Stimulated activated naive B cell treated with anti-CD40 and anti-IgM and Interleukin-4, amounts not matched to agents 10 μg/mL and 1 μg/mL and 100 μg/mL, for 72 hours (primary cell): ENCODE measurements at regions not wholly inside any gene's neighbourhood (a gene's known extent, or its start where the extent isn't known, plus 50 kb on each side); places are given as distances from the start of the nearest gene placed in this dataset.

Experiments
- ATAC-seq, 2 donors: fragments of 150-1000 bp; cut with Tn5 transposase; replicated peaks; 2 replicates each; pipeline ENCODE4 v1.10.0; 2021; ENCODE audit warnings: moderate library complexity in 1 of 2
- DNase-seq: peaks from one replicate; pipeline ENCODE4 v3.0.0; 2021
- H3K27ac Mint-ChIP-seq: one replicate; pipeline ENCODE4 v1.8.0; 2022; ENCODE audit warnings: mild to moderate bottlenecking, mixed read lengths
- H3K27me3 Mint-ChIP-seq, 2 donors: one replicate each; pipeline ENCODE4 v1.8.0; 2022; ENCODE audit warnings: mixed read lengths in 2 of 2
- H3K36me3 Mint-ChIP-seq, 2 donors: one replicate each; pipeline ENCODE4 v1.8.0; 2022; ENCODE audit warnings: mixed read lengths in 2 of 2, mild to moderate bottlenecking in 1 of 2
- H3K4me1 Mint-ChIP-seq, 2 donors: one replicate each; pipeline ENCODE4 v1.8.0; 2022; ENCODE audit warnings: mixed read lengths in 2 of 2, mild to moderate bottlenecking in 1 of 2
- H3K4me3 Mint-ChIP-seq, 2 donors: one replicate each; pipeline ENCODE4 v1.8.0; 2022; ENCODE audit warnings: mild to moderate bottlenecking in 2 of 2, mixed read lengths in 2 of 2, moderate library complexity in 1 of 2
- H3K9me3 Mint-ChIP-seq, 2 donors: one replicate each; pipeline ENCODE4 v1.8.0; 2022; ENCODE audit warnings: mixed read lengths in 2 of 2, mild to moderate bottlenecking in 1 of 2

DNA sequence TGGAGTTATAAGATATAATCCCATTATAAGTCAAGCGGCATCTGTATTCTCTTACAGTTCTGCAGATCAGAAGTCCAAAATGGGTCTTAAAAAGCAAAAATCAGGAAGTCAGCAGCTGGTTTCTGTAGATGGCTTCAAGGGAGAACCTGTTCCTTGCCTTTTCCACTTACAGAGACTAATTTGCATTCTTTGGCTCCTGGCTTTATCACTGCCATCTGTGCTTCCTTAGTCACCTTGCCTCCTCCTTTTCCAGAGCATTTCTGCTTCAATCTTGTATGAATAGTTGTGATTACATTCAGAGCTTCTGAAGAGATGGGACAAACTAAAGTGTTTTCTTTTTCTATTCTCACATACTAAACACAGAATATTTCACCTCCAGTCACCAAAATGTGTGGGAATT lies 647.3 kb upstream of the GRAMD2B start:
- Mint-ChIP-seq H3K27me3 (peaks cover 4 to 13% of the 10 kb centered on the region in 2 donors), H3K4me1 (no peaks in the 10 kb centered on the region), H3K27ac (no peak overlapping the region), H3K4me3 (no peak overlapping the region), H3K36me3 (no peaks in the 10 kb centered on the region), H3K9me3 (no peaks in the 10 kb centered on the region)
- DNase-seq (no peak), ATAC-seq (no peak)

DNA sequence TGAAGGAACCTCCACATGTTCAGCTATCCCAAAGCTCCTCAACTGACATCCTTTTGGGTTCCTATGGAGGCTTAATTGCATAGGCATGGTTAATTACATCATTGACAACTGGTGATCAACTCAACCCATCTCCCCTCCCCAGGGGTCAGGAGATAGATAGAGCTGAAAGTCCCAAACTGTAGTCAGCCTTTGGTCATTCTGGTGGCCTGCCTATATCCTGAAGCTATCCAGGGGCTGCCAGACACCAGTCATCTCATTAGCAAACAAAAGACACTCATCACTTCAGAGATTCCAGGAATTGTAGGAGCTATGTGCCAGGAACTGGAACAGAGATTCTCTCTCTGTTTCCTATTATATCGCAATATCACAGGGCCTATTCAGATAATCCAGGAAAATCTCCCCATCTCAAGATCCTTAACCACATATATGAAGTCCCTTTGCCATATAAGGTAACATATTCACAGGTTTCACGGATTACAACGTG lies 646.5 kb upstream of the GRAMD2B start:
- Mint-ChIP-seq H3K9me3 (no peaks in the 10 kb centered on the region), H3K4me1 (no peaks in the 10 kb centered on the region)

DNA sequence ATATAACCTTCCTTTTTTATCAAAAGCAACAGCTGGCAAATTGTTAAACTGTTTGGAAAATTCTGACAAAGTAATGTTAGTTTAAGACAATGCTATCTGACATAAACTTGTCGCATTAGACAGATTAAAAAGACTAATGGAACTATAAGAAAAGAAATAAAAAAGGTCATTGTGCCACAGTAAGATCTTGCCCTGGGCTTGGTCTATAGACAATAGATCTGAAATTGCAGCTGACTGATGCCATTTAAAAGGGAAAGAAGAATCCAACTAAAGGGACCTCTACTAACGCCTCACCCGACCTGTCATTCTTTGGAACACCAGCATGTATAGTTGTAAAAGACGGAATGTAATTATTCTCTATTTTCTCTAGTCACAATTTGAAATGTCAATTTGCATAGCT lies 644.4 kb upstream of the GRAMD2B start:
- H3K27ac Mint-ChIP-seq, result no peak overlapping the region
- no peaks in the 10 kb centered on the region for H3K36me3 Mint-ChIP-seq
- H3K4me3 Mint-ChIP-seq, result no peak overlapping the region
- H3K9me3 Mint-ChIP-seq, result no peaks in the 10 kb centered on the region
- DNase-seq (no peak), ATAC-seq (no peak)
- H3K4me1 Mint-ChIP-seq, result no peaks in the 10 kb centered on the region
- H3K27me3 Mint-ChIP-seq, result peaks cover 0 to 6% of the 10 kb centered on the region in 2 donors

More for the DNA sequence above, 646.5 kb upstream of the GRAMD2B start:
- DNase-seq, result no peak
- H3K36me3 Mint-ChIP-seq, result no peaks in the 10 kb centered on the region
- H3K27me3 Mint-ChIP-seq, result peaks cover 4 to 6% of the 10 kb centered on the region in 2 donors
- no peak overlapping the region for H3K4me3 Mint-ChIP-seq
- no peak for ATAC-seq
- no peak overlapping the region for H3K27ac Mint-ChIP-seq

DNA sequence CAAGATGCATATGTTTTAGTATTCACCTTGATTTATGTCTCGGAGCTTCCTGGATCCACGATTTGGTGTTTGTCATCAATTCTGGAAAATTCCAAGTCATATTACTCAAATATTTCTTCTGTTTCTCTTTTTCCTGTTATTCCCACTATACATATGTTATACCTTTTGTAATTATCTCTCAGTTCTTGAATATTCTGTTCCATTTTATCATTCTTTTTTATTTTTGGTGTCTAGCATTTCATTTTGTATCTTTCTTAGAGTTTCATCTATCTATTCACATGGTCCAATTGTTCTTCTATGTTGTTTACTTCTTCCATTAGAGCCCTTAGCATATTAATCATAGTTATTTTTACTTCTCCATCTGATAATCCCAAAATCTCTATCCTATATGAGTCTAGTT lies 637.8 kb upstream of the GRAMD2B start:
- no peaks in the 10 kb centered on the region for H3K9me3 Mint-ChIP-seq
- no peaks in the 10 kb centered on the region for H3K4me1 Mint-ChIP-seq
- no peaks in the 10 kb centered on the region for H3K27me3 Mint-ChIP-seq
- DNase-seq (no peak), ATAC-seq (no peak)
- H3K4me3 Mint-ChIP-seq, result no peak overlapping the region
- H3K36me3 Mint-ChIP-seq, result no peaks in the 10 kb centered on the region
- no peak overlapping the region for H3K27ac Mint-ChIP-seq

DNA sequence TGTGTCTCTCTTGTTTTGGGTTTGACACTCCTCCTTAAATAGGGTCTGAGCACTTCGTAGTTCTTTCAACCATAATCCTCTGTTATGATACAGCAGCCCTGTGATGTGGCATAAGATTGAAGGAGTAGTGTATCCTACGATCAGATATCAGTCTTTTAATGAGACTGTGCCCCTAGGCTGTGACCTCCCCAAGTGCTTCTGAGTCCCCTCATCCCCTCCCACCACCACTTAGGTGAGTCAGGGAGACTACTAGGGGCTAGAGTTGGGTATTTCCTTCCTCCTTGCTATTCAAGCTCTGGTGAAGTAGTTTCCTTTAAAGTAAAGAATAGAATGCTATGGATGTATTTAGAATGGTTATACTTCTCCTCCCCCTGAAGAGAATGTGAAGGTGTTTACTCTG lies 637.2 kb upstream of the GRAMD2B start:
- Mint-ChIP-seq H3K27ac (no peak overlapping the region), H3K9me3 (no peaks in the 10 kb centered on the region), H3K4me3 (no peak overlapping the region), H3K36me3 (no peaks in the 10 kb centered on the region), H3K4me1 (no peaks in the 10 kb centered on the region), H3K27me3 (no peaks in the 10 kb centered on the region)
- ATAC-seq (no peak), DNase-seq (no peak)

DNA sequence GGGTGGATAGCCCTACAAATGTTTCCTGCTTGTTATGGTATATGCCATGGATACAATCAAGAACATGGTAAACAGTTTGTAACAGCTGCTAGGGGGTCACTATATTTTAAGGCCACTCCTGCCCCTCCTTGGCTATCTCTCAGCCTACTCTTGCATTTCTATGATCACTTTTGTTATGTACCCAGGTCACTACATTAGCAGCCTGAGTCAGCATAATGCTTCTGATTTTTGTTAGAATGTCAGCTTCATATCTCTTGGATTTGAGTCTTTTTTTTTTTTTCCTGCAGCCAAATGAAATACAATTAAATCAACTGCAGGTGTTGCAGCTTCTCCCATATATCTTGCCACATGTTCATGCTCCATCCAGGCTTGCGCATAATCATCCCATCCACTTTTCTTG lies 629.7 kb upstream of the GRAMD2B start:
- DNase-seq (no peak), ATAC-seq (no peak)
- no peaks in the 10 kb centered on the region for H3K36me3 Mint-ChIP-seq
- no peaks in the 10 kb centered on the region for H3K27me3 Mint-ChIP-seq
- no peak overlapping the region for H3K27ac Mint-ChIP-seq
- H3K4me1 Mint-ChIP-seq, result no peaks in the 10 kb centered on the region
- H3K4me3 Mint-ChIP-seq, result no peak overlapping the region
- peaks cover 0 to 4% of the 10 kb centered on the region in 2 donors for H3K9me3 Mint-ChIP-seq

DNA sequence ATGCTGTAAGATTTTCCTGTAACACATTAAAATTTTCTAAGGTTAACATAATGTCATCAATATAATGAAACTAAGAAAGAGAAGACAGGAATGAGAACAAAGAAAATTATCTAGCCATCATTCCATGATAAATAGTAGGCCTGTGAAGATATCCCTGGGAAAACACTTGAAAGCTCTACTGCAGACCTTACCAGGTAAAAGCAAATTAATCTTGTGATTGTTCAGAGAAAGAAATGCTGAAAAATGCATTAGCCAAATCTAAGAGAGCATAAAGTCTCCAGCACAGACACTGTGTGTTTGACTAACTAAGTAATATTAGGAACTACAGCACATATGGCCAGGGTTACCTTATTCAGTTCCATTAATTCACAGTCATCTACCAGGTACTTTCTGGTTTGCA lies 628.3 kb upstream of the GRAMD2B start:
- H3K9me3 Mint-ChIP-seq, result peaks cover 2 to 4% of the 10 kb centered on the region in 2 donors
- no peaks in the 10 kb centered on the region for H3K4me1 Mint-ChIP-seq
- H3K27me3 Mint-ChIP-seq, result peaks cover 0 to 5% of the 10 kb centered on the region in 2 donors
- no peak for ATAC-seq
- no peak overlapping the region for H3K27ac Mint-ChIP-seq
- H3K4me3 Mint-ChIP-seq, result no peak overlapping the region
- no peaks in the 10 kb centered on the region for H3K36me3 Mint-ChIP-seq
- no peak for DNase-seq

DNA sequence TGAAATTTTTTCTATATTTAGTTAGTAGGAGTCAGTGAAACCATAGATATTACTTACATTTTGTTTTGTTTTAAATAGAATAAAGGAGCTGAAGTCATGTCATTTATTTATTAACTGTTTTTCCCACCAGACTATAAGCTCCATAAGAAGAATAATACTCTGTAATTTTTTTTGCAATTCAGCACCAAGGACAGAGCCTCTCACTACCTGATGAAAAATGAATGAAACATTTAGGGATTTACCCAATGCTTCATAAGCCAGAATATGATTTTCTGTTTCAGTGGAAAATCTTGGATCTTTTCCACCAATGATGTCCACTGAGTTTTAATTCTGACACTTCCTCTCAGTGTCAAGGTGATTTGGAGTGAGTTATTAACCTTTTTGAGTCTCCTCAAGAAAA lies 624.9 kb upstream of the GRAMD2B start:
- H3K27ac Mint-ChIP-seq, result no peak overlapping the region

DNA sequence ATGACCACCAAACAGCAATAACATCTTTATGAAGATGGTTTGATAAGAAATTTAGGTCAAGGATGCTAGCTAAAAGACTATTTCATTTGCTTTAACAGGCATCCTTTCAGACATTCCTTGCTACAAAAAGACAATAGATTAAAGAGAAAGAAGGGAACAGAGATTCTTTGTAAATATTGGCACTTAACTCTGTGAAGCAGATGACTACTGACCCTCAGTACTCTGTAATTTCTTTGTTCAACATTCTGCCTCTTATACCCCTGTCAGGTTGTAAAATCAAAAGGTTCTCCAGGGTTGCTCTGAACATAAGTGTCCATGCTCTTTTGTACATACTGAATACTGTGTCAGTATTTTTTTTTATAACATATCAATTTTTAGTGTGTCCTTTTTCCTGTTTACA lies 610.6 kb upstream of the GRAMD2B start:
- no peaks in the 10 kb centered on the region for H3K4me1 Mint-ChIP-seq
- no peaks in the 10 kb centered on the region for H3K36me3 Mint-ChIP-seq
- H3K27me3 Mint-ChIP-seq, result no peaks in the 10 kb centered on the region
- ATAC-seq (no peak), DNase-seq (no peak)
- H3K4me3 Mint-ChIP-seq, result no peak overlapping the region
- no peaks in the 10 kb centered on the region for H3K9me3 Mint-ChIP-seq
- no peak overlapping the region for H3K27ac Mint-ChIP-seq

More for the DNA sequence above, 624.9 kb upstream of the GRAMD2B start:
- H3K27me3 Mint-ChIP-seq, result peaks cover 0 to 5% of the 10 kb centered on the region in 2 donors
- ATAC-seq (no peak), DNase-seq (no peak)
- H3K36me3 Mint-ChIP-seq, result no peaks in the 10 kb centered on the region
- peaks cover 2 to 4% of the 10 kb centered on the region in 2 donors for H3K9me3 Mint-ChIP-seq
- H3K4me1 Mint-ChIP-seq, result no peaks in the 10 kb centered on the region
- no peak overlapping the region for H3K4me3 Mint-ChIP-seq

DNA sequence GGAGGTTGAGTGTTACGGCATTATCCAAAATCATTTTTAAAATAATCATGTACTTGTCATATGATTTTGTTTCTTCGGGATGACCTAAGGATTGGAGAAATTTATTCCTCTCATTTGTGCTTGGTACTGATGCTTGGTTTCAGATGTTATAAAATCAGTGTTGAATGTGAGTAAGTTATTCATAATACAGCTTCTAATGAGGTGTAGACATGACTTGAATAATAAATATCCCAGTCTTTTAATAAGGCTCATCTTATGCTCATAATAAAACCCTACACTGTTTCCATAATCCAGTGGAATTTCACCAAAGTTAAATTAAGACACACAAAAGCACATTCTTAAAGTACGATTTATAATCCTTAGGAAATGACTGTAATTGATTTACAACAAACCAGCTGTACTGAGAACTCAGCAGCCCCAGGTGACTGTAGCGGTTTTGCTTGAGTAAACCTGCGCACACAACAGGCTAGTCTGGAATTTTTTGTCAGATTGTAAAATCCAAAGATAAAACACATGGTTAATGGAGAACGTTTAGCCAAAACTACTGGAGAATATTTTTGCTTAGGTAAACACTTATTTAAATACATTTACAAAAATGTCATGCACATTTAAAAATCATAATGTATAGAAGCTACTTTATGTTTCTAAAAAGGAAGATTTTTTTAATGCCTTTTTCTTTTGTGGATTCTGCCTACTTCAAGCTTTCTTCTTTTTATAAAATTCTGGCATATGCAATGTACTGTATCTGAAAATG lies 609.8 kb upstream of the GRAMD2B start:
- H3K27me3 Mint-ChIP-seq, result no peaks in the 10 kb centered on the region
- no peaks in the 10 kb centered on the region for H3K9me3 Mint-ChIP-seq
- H3K36me3 Mint-ChIP-seq, result no peaks in the 10 kb centered on the region
- DNase-seq (no peak), ATAC-seq (no peak)
- H3K27ac Mint-ChIP-seq, result no peak overlapping the region
- H3K4me3 Mint-ChIP-seq, result no peak overlapping the region
- H3K4me1 Mint-ChIP-seq, result no peaks in the 10 kb centered on the region

DNA sequence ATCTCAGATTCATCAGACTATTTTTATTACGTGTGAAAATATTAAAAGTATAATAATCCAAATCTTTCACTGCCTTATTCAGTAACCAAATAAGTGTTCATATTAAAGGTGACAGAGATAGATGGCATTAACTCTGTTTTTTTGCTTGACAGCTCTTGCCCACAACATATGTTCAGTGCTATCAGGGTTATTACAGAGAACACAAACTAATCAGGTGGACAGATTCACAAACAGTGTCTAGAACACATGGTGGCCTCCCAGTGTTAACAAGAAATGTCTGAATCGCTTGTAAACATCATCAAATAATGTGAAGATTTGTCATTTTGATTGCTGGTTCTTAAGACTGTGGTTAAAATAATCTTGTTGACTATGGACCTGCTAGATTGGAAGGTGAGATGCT lies 609.1 kb upstream of the GRAMD2B start:
- H3K9me3 Mint-ChIP-seq, result no peaks in the 10 kb centered on the region
- no peaks in the 10 kb centered on the region for H3K27me3 Mint-ChIP-seq
- no peak overlapping the region for H3K4me3 Mint-ChIP-seq
- no peak overlapping the region for H3K27ac Mint-ChIP-seq
- DNase-seq, result no peak
- no peaks in the 10 kb centered on the region for H3K4me1 Mint-ChIP-seq
- no peak for ATAC-seq
- no peaks in the 10 kb centered on the region for H3K36me3 Mint-ChIP-seq

DNA sequence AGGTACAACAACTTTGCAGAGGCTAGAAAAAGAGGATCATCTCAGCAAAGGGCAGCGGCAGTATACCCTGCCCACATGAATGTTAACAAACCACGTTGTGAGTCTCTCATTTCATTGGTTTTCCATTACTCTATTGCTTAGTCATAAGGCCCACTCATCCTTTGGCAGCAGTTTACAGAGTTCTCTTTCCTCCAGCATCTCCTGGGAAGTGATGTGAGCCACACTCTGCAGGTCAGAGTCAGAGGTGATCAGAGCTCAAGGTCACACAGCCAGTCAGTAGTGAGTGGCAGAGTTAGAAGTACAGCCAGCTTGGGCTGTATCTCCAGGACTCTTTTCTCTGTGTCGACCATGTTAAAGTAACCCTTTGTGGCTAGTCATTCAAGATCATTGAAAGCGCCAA lies 599.6 kb upstream of the GRAMD2B start:
- H3K27ac Mint-ChIP-seq, result no peak overlapping the region
- ATAC-seq, result no peak
- H3K4me3 Mint-ChIP-seq, result no peak overlapping the region
- peaks cover 0 to 5% of the 10 kb centered on the region in 2 donors for H3K27me3 Mint-ChIP-seq
- no peak for DNase-seq
- H3K4me1 Mint-ChIP-seq, result no peaks in the 10 kb centered on the region
- H3K9me3 Mint-ChIP-seq, result no peaks in the 10 kb centered on the region
- H3K36me3 Mint-ChIP-seq, result no peaks in the 10 kb centered on the region

DNA sequence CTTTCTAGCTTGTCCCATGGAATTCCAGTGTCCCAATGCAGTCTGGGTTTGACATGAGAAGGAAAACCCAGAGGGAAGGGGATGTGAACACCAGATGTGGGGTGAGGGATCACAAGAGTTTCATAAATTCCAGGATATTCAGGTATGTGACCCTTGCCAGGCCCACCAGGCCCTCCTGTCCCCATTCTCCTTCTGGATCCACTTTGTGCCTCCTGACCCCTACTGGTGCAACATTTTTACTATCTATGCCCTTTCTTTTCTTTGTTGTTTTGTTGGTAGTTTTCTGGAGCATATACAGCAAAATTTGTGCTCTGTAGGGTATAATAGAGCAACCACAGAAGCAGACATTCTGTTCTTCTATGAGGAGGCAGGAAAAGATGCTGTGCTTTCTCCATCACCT lies 597.0 kb upstream of the GRAMD2B start:
- H3K36me3 Mint-ChIP-seq, result no peaks in the 10 kb centered on the region
- H3K27ac Mint-ChIP-seq, result no peak overlapping the region
- no peak overlapping the region for H3K4me3 Mint-ChIP-seq

DNA sequence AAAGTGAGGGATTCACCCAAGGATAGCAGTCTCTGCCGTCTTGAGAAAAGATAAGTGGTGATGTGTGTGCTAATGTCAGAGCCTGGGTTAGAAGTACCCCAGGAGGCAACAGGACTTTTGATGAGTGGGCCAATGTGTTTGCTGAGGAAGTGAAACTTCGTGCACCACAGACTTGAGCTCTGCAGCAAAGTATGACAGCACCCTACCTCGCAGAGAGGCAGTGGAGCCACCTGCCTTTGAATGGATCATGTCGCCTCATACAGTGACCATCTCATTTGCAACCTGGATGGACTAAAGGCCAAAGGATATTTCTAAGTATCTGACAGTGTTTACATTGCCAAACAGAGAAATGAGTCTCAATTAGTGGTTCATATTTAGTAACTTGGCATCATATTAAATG lies 593.9 kb upstream of the GRAMD2B start:
- Mint-ChIP-seq H3K27ac (no peak overlapping the region), H3K36me3 (no peaks in the 10 kb centered on the region), H3K9me3 (peaks cover 2 to 7% of the 10 kb centered on the region in 2 donors), H3K4me1 (peaks cover 5 to 7% of the 10 kb centered on the region in 2 donors), H3K4me3 (no peak overlapping the region), H3K27me3 (peaks cover 5 to 6% of the 10 kb centered on the region in 2 donors)
- ATAC-seq (peak; percentile 100), DNase-seq (peak; percentile 54)

More for the DNA sequence above, 597.0 kb upstream of the GRAMD2B start:
- peaks cover 5 to 7% of the 10 kb centered on the region in 2 donors for H3K4me1 Mint-ChIP-seq
- peaks cover 0 to 5% of the 10 kb centered on the region in 2 donors for H3K27me3 Mint-ChIP-seq
- H3K9me3 Mint-ChIP-seq, result peaks cover 0 to 1% of the 10 kb centered on the region in 2 donors
- ATAC-seq (no peak), DNase-seq (no peak)

DNA sequence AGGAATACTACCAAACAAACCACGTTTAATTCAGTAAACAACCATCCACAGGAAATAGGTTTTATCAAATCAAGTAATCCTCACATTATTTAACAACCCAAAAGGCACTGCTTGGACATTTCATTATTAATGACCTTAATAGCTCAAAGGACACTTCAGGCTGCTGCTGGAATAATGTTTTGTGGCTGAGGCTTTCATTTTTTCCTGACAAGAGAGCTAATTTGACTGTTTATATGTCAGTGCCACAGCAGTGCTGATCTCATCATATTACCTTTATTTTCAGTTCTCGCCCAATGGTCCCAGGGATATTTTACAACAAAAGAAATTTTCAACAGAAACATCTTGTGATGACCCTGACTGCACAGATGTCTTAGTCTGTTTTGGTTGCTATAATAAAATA lies 589.8 kb upstream of the GRAMD2B start:
- ATAC-seq, result no peak
- peaks cover 10 to 12% of the 10 kb centered on the region in 2 donors for H3K27me3 Mint-ChIP-seq
- H3K4me3 Mint-ChIP-seq, result no peak overlapping the region
- no peaks in the 10 kb centered on the region for H3K36me3 Mint-ChIP-seq
- H3K4me1 Mint-ChIP-seq, result peaks cover 8 to 15% of the 10 kb centered on the region in 2 donors
- H3K9me3 Mint-ChIP-seq, result peaks cover 2 to 7% of the 10 kb centered on the region in 2 donors
- DNase-seq, result no peak
- no peak overlapping the region for H3K27ac Mint-ChIP-seq
